ENCODE measurements at regions not wholly inside any gene's neighbourhood (a gene's known extent, or its start where the extent isn't known, plus 50 kb on each side); places are given as distances from the start of the nearest gene placed in this dataset.

GRCh38 chr12:104863296-104863948 is 94.7 kb downstream of the SLC41A2 start:
- DNase-seq (ENCODE audit: low read depth, low spot score): no peak
- TF ChIP-seq CTCF (IDR thresholded peaks at IDR 0.05; ENCODE audit: insufficient read depth, low read length, missing control alignments): no peak
- ChIA-PET POLR2A (no interaction called here), CTCF (interaction anchor here (0.9 to 2.3 kb wide), 6 partner anchors 7 to 482 kb away, joined by 3 to 14 read pairs (median 6); no protein-coding TSS in a partner anchor)
- H3K4me3 ChIP-seq (ENCODE audit: low read depth, low read length): no peak overlapping the region

GRCh38 chr12:104858611-104859543 is 99.2 kb downstream of the SLC41A2 start:
- ChIA-PET CTCF (interaction anchor here (1.0 to 1.4 kb wide), 3 partner anchors 12 to 657 kb away, joined by 3 to 7 read pairs (median 4); no protein-coding TSS in a partner anchor), POLR2A (interaction anchor here (0.6 kb wide), 1 partner anchor 271 kb away, joined by 3 read pairs; no protein-coding TSS in a partner anchor)
- H3K4me3 ChIP-seq (ENCODE audit: low read depth, low read length): no peak overlapping the region
- TF ChIP-seq CTCF (IDR thresholded peaks at IDR 0.05; ENCODE audit: insufficient read depth, low read length, missing control alignments): no peak
- DNase-seq (ENCODE audit: low read depth, low spot score): no peak

- CTCF ChIA-PET: interaction anchor here (1.1 to 2.5 kb wide), 3 partner anchors 8 to 475 kb away, joined by 6 to 8 read pairs (median 7); no protein-coding TSS in a partner anchor
- TF ChIP-seq CTCF (IDR thresholded peaks at IDR 0.05; ENCODE audit: insufficient read depth, low read length, missing control alignments): no peak
- no peak for DNase-seq (ENCODE audit: low read depth, low spot score)
- H3K4me3 ChIP-seq (ENCODE audit: low read depth, low read length): no peak overlapping the region
- POLR2A ChIA-PET: no interaction called here
Measured at GRCh38 chr12:104856531-104856930, 101.6 kb downstream of the SLC41A2 start.

- POLR2A ChIA-PET: no interaction called here
- DNase-seq (ENCODE audit: low read depth, low spot score): no peak
- H3K4me3 ChIP-seq (ENCODE audit: low read depth, low read length): no peak overlapping the region
- CTCF ChIA-PET: interaction anchor here (1.1 to 2.5 kb wide), 3 partner anchors 9 to 474 kb away, joined by 6 to 8 read pairs (median 7); no protein-coding TSS in a partner anchor
- TF ChIP-seq CTCF (IDR thresholded peaks at IDR 0.05; ENCODE audit: insufficient read depth, low read length, missing control alignments): no peak
Measured at GRCh38 chr12:104855599-104855998, 102.5 kb downstream of the SLC41A2 start.

- POLR2A ChIA-PET: no interaction called here
- H3K4me3 ChIP-seq (ENCODE audit: low read depth, low read length): no peak overlapping the region
- no peak for DNase-seq (ENCODE audit: low read depth, low spot score)
- CTCF ChIA-PET: interaction anchor here (0.9 to 1.2 kb wide), 2 partner anchors 12 to 24 kb away, joined by 3 to 4 read pairs; no protein-coding TSS in a partner anchor
- no peak for TF ChIP-seq CTCF (IDR thresholded peaks at IDR 0.05; ENCODE audit: insufficient read depth, low read length, missing control alignments)
Measured at GRCh38 chr12:104852896-104853295, 105.2 kb downstream of the SLC41A2 start.

DNA sequence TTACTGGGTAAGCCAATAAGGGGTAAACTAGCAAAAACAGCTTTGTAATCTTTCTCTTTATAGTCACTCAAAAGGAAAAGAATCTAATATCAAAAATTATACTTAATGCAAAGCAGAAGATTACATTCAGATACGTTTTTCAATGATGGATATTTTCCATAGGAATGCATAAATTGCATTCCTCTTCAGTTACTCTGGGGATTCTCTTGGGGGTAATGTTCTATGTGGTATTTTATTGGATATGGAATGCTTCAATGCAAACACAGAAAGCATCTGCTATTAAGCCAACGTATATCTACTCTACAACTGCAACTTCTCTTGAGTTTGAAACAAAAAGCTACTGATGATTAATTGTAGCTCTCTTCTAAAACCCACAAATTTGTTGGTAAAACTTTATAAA is 106.0 kb downstream of the SLC41A2 start:
- ChIA-PET POLR2A (no interaction called here), CTCF (interaction anchor here (2.1 kb wide), 1 partner anchor 470 kb away, joined by 10 read pairs; no protein-coding TSS in a partner anchor)
- no peak for TF ChIP-seq CTCF (IDR thresholded peaks at IDR 0.05; ENCODE audit: insufficient read depth, low read length, missing control alignments)
- peak; percentile 63 for DNase-seq (ENCODE audit: low read depth, low spot score)
- H3K4me3 ChIP-seq (ENCODE audit: low read depth, low read length): no peak overlapping the region
